Fibroblast of lung (primary cell): ENCODE measurements at regions not wholly inside any gene's neighbourhood (a gene's known extent, or its start where the extent isn't known, plus 50 kb on each side); places are given as distances from the start of the nearest gene placed in this dataset.

ENCODE experiments used
- CTCF ChIP-seq, 2 donors: IDR thresholded peaks in 1 of 2; conservative IDR thresholded peaks in 1 of 2; 1 replicate in 1 of 2; 2 replicates in 1 of 2; pipeline ENCODE4 v1.5.1; 2011 to 2012; ENCODE audit warnings: low read length in 2 of 2, control low read depth in 1 of 2, inconsistent platforms in 1 of 2, low read depth in 1 of 2, mild to moderate bottlenecking in 1 of 2
- EZH2 ChIP-seq: IDR thresholded peaks from 2 replicates; pipeline ENCODE4 v1.5.1; 2012; ENCODE audit warnings: low read length, control low read depth, mild to moderate bottlenecking; ENCODE audit errors: missing control alignments

- TF ChIP-seq CTCF (conservative IDR thresholded peaks at IDR 0.05 in 1 of 2, IDR thresholded peaks at IDR 0.05 in 1 of 2; ENCODE audit: low read depth in 1 of 2, low read length in 2 of 2) (no peak), EZH2 (no peak)
Measured at GRCh38 chrX:20884565-20884964, 489.7 kb upstream of the CNKSR2 start.
